Neural progenitor cell (in vitro differentiated cells): ENCODE measurements at regions not wholly inside any gene's neighbourhood (a gene's known extent, or its start where the extent isn't known, plus 50 kb on each side); places are given as distances from the start of the nearest gene placed in this dataset.

ENCODE experiments used
- DNase-seq: peaks from one replicate; pipeline ENCODE4 v3.0.0-alpha.2; 2016; ENCODE audit warnings: low spot score
- H2AFZ ChIP-seq: fragments of 200-600 bp; sonication (generic); replicated peaks from 2 replicates; pipeline ENCODE4 v1.6.1; 2016; ENCODE audit warnings: antibody characterized with exemption
- H3F3A ChIP-seq: fragments of 200-600 bp; sonication (generic); 2 replicates; pipeline ENCODE4 v1.6.1; 2016; ENCODE audit warnings: antibody characterized with exemption, low read depth
- H3K27ac ChIP-seq: fragments of 200-600 bp; sonication (generic); 2 replicates; pipeline ENCODE4 v1.5.1; 2016; ENCODE audit warnings: mild to moderate bottlenecking
- H3K27me3 ChIP-seq: fragments of 200-600 bp; sonication (generic); 2 replicates; pipeline ENCODE4 v1.6.1; 2016; ENCODE audit warnings: mild to moderate bottlenecking, moderate library complexity
- H3K36me3 ChIP-seq: fragments of 200-600 bp; sonication (generic); 2 replicates; pipeline ENCODE4 v1.5.1; 2016
- H3K4me1 ChIP-seq: fragments of 200-600 bp; sonication (generic); 2 replicates; pipeline ENCODE4 v1.6.1; 2016; ENCODE audit warnings: mixed run types
- H3K4me2 ChIP-seq: fragments of 200-600 bp; sonication (generic); 2 replicates; pipeline ENCODE4 v1.6.1; 2016
- H3K4me3 ChIP-seq: fragments of 200-600 bp; sonication (generic); 2 replicates; pipeline ENCODE4 v1.5.1; 2016
- H3K79me2 ChIP-seq: fragments of 200-600 bp; sonication (generic); 2 replicates; pipeline ENCODE4 v1.6.1; 2016; ENCODE audit warnings: low read depth
- H3K9ac ChIP-seq: fragments of 200-600 bp; sonication (generic); 2 replicates; pipeline ENCODE4 v1.6.1; 2016
- H3K9me3 ChIP-seq: fragments of 200-600 bp; sonication (generic); 2 replicates; pipeline ENCODE4 v1.5.1; 2016; ENCODE audit warnings: low read depth
- H4K20me1 ChIP-seq: fragments of 200-600 bp; sonication (generic); 2 replicates; pipeline ENCODE4 v1.6.1; 2016; ENCODE audit warnings: low read depth
- H3K27ac Mint-ChIP-seq: 3 replicates; pipeline ENCODE4 v1.8.0; 2021; ENCODE audit warnings: mixed read lengths
- H3K27me3 Mint-ChIP-seq: 2 replicates; pipeline ENCODE4 v1.8.0; 2022; ENCODE audit warnings: low read depth, mild to moderate bottlenecking, inconsistent platforms, moderate library complexity, mixed read lengths; ENCODE audit not compliant: insufficient read depth
- H3K36me3 Mint-ChIP-seq: 3 replicates; pipeline ENCODE4 v1.8.0; 2021; ENCODE audit warnings: mixed read lengths
- H3K4me1 Mint-ChIP-seq: 3 replicates; pipeline ENCODE4 v1.8.0; 2021; ENCODE audit warnings: mixed read lengths
- H3K4me3 Mint-ChIP-seq: 3 replicates; pipeline ENCODE4 v1.8.0; 2021; ENCODE audit warnings: mild to moderate bottlenecking, moderate library complexity, mixed read lengths
- H3K9me3 Mint-ChIP-seq: 3 replicates; pipeline ENCODE4 v1.8.0; 2020; ENCODE audit warnings: mixed read lengths
- CTCF ChIP-seq: fragments of 200-600 bp; sonication (generic); IDR thresholded peaks from 2 replicates; pipeline ENCODE4 v1.5.1; 2017; ENCODE audit warnings: antibody characterized with exemption, mild to moderate bottlenecking
- EZH2 ChIP-seq: fragments of 200-600 bp; sonication (generic); IDR thresholded peaks from 2 replicates; pipeline ENCODE4 v1.6.1; 2017; ENCODE audit warnings: antibody characterized with exemption, mild to moderate bottlenecking, moderate library complexity
- EZH2phosphoT487 ChIP-seq: fragments of 200-600 bp; sonication (generic); IDR thresholded peaks from 2 replicates; pipeline ENCODE4 v1.6.1; 2017; ENCODE audit warnings: antibody characterized with exemption

GRCh38 chr10:4672201-4672600, 153.8 kb upstream of the AKR1E2 start:
- no peak for DNase-seq
- no peaks in the 10 kb centered on the region for H3K27me3 Mint-ChIP-seq
- H3K27me3 ChIP-seq = no peaks in the 10 kb centered on the region
- no peak overlapping the region for H3K27ac Mint-ChIP-seq
- H4K20me1 ChIP-seq = no peaks in the 10 kb centered on the region
- H2AFZ ChIP-seq = no peak overlapping the region
- H3K9me3 ChIP-seq = no peaks in the 10 kb centered on the region
- peaks cover 3% of the 10 kb centered on the region for H3K9me3 Mint-ChIP-seq
- H3K36me3 Mint-ChIP-seq = no peaks in the 10 kb centered on the region
- H3K4me3 Mint-ChIP-seq = no peak overlapping the region
- H3K79me2 ChIP-seq = no peaks in the 10 kb centered on the region
- no peaks in the 10 kb centered on the region for H3K36me3 ChIP-seq
- H3F3A ChIP-seq = no peaks in the 10 kb centered on the region
- H3K9ac ChIP-seq = no peak overlapping the region
- no peak overlapping the region for H3K27ac ChIP-seq
- TF ChIP-seq EZH2 (no peak), EZH2phosphoT487 (no peak), CTCF (no peak)
- no peak overlapping the region for H3K4me2 ChIP-seq
- H3K4me3 ChIP-seq = no peak overlapping the region
- no peaks in the 10 kb centered on the region for H3K4me1 Mint-ChIP-seq
- H3K4me1 ChIP-seq = no peaks in the 10 kb centered on the region

GRCh38 chr10:4671451-4672145, 154.4 kb upstream of the AKR1E2 start:
- no peak overlapping the region for H3K9ac ChIP-seq
- H3K4me1 Mint-ChIP-seq = no peaks in the 10 kb centered on the region
- TF ChIP-seq EZH2 (no peak), CTCF (no peak), EZH2phosphoT487 (no peak)
- no peak overlapping the region for H3K27ac Mint-ChIP-seq
- H4K20me1 ChIP-seq = no peaks in the 10 kb centered on the region
- no peaks in the 10 kb centered on the region for H3K27me3 Mint-ChIP-seq
- no peak overlapping the region for H3K4me2 ChIP-seq
- no peak overlapping the region for H3K4me3 ChIP-seq
- no peak for DNase-seq
- H3K36me3 ChIP-seq = no peaks in the 10 kb centered on the region
- H3K27ac ChIP-seq = no peak overlapping the region
- H3K36me3 Mint-ChIP-seq = no peaks in the 10 kb centered on the region
- H3K9me3 Mint-ChIP-seq = peaks cover 3% of the 10 kb centered on the region
- H3F3A ChIP-seq = no peaks in the 10 kb centered on the region
- H3K27me3 ChIP-seq = no peaks in the 10 kb centered on the region
- no peaks in the 10 kb centered on the region for H3K79me2 ChIP-seq
- H2AFZ ChIP-seq = no peak overlapping the region
- no peaks in the 10 kb centered on the region for H3K9me3 ChIP-seq
- H3K4me1 ChIP-seq = no peaks in the 10 kb centered on the region
- no peak overlapping the region for H3K4me3 Mint-ChIP-seq

GRCh38 chr10:4670737-4671136, 155.3 kb upstream of the AKR1E2 start:
- DNase-seq = no peak
- no peak overlapping the region for H3K27ac ChIP-seq
- no peak overlapping the region for H3K4me2 ChIP-seq
- H2AFZ ChIP-seq = no peak overlapping the region
- no peaks in the 10 kb centered on the region for H3K36me3 ChIP-seq
- no peaks in the 10 kb centered on the region for H3K9me3 ChIP-seq
- H3K9ac ChIP-seq = no peak overlapping the region
- Mint-ChIP-seq H3K36me3 (no peaks in the 10 kb centered on the region), H3K4me3 (no peak overlapping the region), H3K27ac (no peak overlapping the region), H3K4me1 (no peaks in the 10 kb centered on the region), H3K27me3 (peaks cover 2% of the 10 kb centered on the region), H3K9me3 (peaks cover 3% of the 10 kb centered on the region)
- H3K27me3 ChIP-seq = no peaks in the 10 kb centered on the region
- H3K4me1 ChIP-seq = no peaks in the 10 kb centered on the region
- no peaks in the 10 kb centered on the region for H3F3A ChIP-seq
- no peak overlapping the region for H3K4me3 ChIP-seq
- H4K20me1 ChIP-seq = no peaks in the 10 kb centered on the region
- H3K79me2 ChIP-seq = no peaks in the 10 kb centered on the region
- TF ChIP-seq EZH2phosphoT487 = no peak
- no peak for TF ChIP-seq EZH2
- TF ChIP-seq CTCF = no peak
